ENCODE measurements at regions not wholly inside any gene's neighbourhood (a gene's known extent, or its start where the extent isn't known, plus 50 kb on each side); places are given as distances from the start of the nearest gene placed in this dataset.

DNA sequence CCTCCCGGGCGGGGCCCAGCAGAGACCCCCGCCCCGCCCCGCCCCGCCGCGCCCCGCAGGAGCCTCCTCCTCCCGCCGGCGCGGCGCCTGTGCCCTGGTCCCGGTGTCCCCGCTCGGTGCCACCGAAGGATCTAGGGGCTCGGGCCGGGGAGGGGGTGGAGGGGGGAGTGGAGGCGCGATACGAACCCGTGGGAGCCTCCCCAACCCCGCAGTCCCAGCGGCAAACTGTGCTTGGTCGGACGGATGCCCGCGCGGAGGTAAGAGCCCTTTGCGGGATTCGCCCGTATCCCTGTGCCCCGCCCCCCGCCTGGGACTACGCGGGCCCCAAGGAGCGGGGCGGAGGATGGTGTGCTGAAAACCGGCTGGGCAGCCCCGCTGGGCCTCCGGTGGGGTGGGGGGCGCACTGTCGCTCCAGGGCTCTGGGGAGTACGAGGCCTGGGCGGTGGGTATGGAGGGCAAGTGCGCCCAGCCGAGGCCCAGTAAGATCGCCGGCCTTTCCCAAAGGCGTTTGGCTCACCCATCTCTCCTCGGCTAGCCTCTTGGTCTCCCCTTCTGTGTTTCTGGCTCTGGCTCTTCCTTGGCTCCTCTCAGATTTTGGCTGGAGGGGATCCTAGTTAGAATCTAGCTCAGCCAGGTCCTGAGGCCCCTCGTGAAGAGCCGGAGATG, 65.6 kb upstream of the POLG start:
- in situ Hi-C loops (cut with MboI; ENCODE audit: low sequenced_read_pairs): no loop called here

DNA sequence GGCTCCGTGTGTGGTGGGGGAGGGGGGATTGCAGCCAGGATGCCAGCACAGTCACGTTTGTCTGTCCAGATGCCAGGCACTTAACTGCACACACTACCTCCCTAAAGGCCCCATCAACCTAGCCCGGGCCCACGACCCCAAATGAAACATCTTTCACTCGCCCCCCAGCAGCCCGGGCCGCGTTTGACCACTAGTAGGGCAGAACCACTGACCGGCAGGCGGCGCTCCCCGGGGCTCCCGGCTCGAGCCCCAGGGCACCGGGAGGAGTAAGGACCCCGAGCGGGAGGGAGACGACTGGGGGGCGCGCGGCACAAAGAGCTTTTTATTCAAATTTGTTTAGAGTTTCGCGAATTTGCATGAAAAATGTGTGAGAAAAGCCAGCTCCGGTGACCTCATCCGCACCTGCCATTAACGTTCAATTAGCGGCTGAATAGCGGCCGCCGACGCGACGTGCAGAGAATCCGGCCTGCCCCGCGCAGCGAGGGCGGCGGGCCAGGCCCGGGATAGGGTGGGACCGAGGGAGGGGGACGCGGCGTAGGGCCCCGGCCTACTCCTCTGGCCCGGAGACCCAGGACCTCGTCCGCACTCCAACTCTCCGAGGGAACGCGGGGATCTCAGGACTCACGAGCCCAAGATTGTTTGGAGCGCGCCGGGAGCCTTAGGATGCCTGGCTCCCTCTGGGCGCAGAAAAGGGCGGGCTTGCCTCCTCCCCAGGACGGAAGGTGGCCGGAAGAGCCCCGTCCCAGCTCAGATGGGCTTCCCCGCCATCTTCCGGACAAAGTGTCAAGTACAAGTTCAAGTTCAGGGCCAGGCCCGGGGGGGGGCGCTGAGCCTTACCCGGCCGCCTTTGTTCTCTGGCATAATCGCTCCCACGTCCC, 64.9 kb upstream of the POLG start:
- in situ Hi-C loops (cut with MboI; ENCODE audit: low sequenced_read_pairs): no loop called here

GRCh38 chr15:89398896-89399237, 64.2 kb upstream of the POLG start:
- in situ Hi-C loops (cut with MboI; ENCODE audit: low sequenced_read_pairs): no loop called here

DNA sequence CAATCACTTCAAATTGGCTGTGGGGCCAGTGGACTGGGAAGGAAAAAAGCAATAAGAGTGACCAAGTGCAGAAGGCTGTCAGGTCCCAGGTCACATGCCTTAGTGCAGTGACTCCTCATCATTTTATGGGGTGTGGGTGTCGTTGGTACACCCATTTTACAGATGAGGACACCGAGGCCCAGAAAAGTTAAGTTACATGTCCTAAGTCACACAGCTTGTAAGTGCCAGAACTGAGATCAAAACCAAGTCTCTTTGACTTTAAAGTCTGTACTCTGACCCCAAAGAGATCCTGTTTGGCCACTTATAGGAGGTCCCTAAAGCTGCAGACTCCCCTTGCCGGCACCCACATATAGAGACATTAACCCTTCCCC, 63.0 kb upstream of the POLG start:
- in situ Hi-C loops (cut with MboI; ENCODE audit: low sequenced_read_pairs): no loop called here

GRCh38 chr15:89396723-89397652, 62.4 kb upstream of the POLG start:
- in situ Hi-C loops (cut with MboI; ENCODE audit: low sequenced_read_pairs): no loop called here

- in situ Hi-C loops (cut with MboI; ENCODE audit: low sequenced_read_pairs): no loop called here
These were observed 61.4 kb upstream of the POLG start for GRCh38 chr15:89395996-89396395.

DNA sequence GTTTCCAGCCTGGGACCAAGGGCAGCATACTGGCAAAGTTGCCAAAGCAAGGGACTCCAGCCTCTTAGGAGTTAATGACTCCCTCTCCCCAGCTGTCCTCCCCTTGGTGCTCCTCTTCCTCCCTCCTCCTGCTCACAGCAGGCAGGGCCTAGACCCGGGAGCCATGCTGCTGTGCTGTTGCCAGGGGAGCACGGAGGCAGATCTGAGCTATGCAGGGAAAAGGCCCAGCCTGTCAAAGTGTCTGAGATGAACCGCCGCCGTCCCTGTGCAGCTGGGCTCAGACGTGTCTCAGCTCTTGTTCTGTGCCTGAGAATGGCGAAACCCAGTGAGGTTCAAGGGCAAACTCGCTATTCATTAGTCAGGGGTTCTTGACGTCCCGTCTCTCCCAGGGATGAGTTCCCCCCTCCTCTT, 60.8 kb upstream of the POLG start:
- in situ Hi-C loops (cut with MboI; ENCODE audit: low sequenced_read_pairs): no loop called here

- in situ Hi-C loops (cut with MboI; ENCODE audit: low sequenced_read_pairs): no loop called here
These were observed 60.4 kb upstream of the POLG start for GRCh38 chr15:89395031-89395430.

- in situ Hi-C loops (cut with MboI; ENCODE audit: low sequenced_read_pairs): no loop called here
These were observed 58.4 kb upstream of the POLG start for GRCh38 chr15:89393056-89393455.

DNA sequence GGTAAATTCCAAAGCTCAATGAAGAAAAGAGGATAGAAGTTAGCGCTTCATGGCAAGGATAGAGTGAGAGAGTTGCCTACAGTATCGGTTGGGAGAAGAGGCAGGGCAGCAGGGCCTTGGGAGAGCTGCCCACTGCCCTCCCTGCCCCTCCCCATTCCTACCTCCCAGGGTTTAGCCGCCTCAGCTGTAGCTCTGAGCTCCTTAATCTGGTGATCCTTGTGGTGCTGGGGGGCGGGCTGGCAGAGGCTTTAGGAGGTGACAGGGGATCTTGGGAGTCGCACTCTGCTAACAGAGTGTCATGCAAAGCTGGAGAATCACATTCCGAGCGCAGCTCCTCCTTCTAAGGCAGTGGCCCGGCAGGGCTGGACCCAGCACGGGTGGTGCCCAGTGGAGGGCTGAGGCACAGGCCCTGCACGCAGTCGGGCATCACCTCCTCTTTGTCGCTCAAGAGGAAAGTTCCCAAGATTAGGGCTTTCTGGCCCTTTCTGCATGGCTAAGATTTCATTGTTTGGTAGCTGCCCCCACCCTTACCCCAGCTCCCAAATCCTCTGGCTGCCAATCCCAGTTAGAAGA, 57.1 kb upstream of the POLG start:
- in situ Hi-C loops (cut with MboI; ENCODE audit: low sequenced_read_pairs): no loop called here

DNA sequence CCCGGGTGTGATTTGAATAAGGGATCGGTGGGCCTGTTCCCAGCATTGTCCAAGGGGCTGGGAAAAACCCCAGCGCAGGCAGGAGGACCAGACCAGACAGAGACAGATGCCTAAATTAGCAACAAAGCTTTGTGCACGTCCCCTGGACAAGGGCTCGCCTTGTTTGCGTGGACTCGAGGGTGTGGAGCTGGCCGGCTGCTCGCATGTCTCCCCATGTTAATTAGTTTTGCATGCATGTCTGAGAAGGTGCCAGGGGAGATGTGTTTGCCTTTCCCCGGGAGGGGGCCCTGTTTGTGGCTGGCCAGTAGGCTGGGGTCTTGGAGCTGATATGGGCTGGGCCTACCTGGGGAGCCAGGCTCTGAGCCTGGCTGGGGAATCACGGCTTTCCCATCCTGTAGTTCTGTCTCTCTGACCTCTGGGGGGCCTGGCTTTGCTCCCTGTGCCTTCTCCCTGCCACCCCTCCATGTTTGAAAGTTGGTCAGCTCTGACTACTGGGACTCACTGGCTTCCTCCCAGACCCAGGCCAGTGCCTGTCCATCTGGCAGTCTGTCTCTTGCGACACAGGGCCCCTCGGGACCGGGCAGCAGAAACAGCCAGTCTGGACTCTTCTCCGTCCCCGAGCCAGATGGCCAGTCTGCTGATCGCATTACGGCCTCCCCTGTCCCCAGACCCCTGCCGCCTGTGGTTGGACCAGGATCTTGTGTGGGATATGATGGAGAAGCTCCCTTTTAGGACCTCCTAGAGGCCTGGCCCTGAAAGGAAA, 55.4 kb upstream of the POLG start:
- in situ Hi-C loops (cut with MboI; ENCODE audit: low sequenced_read_pairs): no loop called here

DNA sequence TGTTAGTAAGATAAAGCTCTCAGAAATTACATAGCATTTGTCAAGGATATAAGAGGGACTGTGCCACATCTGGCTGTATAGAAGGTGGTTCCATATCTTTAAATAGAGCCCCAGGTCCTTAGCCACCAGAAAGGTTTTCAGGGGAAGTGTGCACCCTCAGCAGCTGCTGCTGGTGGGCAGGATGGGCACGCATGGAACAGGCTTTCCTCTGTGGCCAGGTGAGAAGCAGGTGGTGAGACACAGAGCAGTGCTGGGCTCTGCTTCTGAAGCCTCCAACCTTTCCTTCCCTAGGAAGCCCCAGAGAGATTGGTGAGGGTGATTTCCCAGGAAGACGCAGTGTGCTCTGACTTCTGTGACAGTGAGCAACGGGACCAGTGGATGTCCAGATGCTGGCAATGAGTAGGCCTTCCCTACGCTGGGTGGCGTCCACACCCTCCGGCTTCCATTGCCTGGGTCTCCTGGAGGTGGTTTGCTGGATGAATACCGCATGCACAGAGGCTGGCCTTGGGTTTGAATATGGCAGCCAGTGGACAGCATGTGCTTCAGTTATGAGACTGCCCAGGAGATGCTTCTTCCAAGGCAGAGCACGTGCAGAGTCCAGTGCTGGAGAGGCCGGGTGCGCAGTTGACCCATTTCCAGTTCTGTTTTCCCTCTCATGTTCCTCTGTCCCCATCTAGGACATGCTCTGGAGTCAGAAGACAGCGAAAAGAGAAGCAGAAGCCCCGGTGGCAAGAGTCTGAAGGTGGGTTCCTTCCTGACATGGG, 52.7 kb upstream of the POLG start:
- in situ Hi-C loops (cut with MboI; ENCODE audit: low sequenced_read_pairs): no loop called here

DNA sequence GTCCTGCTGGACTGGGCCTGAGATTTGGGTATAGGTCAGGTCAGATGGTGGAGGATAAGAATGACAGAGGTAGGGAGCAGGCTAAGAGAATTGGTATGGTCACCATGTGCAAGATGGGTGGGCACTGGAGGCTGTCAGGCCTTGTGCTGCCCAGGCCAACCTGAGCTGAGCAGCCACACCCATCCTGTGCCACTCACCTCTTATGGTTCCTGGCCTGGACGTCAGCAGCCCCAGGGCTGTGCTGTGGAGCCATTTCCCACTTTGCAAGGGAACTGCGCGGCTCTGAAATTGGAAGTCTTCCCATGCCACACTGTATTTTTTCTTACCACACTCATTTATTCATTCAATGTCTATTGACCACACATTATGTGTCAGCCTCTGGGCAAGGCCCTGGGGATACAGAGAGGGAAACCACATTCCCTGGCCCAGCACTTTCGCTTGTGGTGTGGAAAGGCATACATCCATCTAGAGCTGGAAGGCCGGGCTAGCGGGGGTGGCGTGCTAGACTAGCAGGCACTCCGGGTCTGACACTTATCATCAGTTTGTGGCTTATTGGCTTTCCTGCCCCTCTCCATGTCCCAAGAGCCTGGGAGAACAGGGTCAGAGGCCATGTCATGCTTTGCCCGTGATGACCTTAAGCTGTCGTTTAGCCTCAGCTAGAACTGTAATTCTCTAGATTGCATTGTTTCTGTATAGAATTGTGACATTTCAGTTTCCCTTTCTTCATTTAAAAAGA, 51.1 kb upstream of the POLG start:
- in situ Hi-C loops (cut with MboI; ENCODE audit: low sequenced_read_pairs): no loop called here
